SK-N-SH (cell line): ENCODE measurements at regions not wholly inside any gene's neighbourhood (a gene's known extent, or its start where the extent isn't known, plus 50 kb on each side); places are given as distances from the start of the nearest gene placed in this dataset.

Experiments used
- CTCF ChIA-PET: fragments of 300-600, 350-600 bp; formaldehyde crosslinking; extraction: SDS; loops from one replicate; lab custom pipeline; 2021; lab: Yijun Ruan, JAX
- POLR2A ChIA-PET: fragments of 350-600 bp; sonication (Branson Sonifier 250); formaldehyde crosslinking; extraction: SDS; loops from one replicate; lab custom pipeline; 2020; ENCODE audit warnings: antibody characterized with exemption, inconsistent platforms; lab: Yijun Ruan, JAX
- DNase-seq: peaks from one replicate; pipeline ENCODE4 v3.0.0; 2012
- H2AFZ ChIP-seq: fragments of 200-600 bp; sonication (generic); 2 replicates; pipeline ENCODE4 v1.8.1; 2016; ENCODE audit warnings: antibody characterized with exemption, mild to moderate bottlenecking, low read depth
- H3F3A ChIP-seq: fragments of 200-600 bp; sonication (generic); replicated peaks from 2 replicates; pipeline ENCODE3; 2016; ENCODE audit warnings: antibody characterized with exemption, mild to moderate bottlenecking; ENCODE audit not compliant: insufficient read depth
- H3K27ac ChIP-seq, 2 experiments: fragments of 200-500 bp in 1 of 2; fragments of 200-600 bp in 1 of 2; sonication (Bioruptor generic) in 1 of 2; sonication (generic), shearing (Covaris generic) in 1 of 2; 2 replicates each; pipeline versions ENCODE4 v1.5.1 to v1.6.1; 2014 to 2016; ENCODE audit warnings: low read depth in 2 of 2, inconsistent platforms in 1 of 2, low read length in 1 of 2, mild to moderate bottlenecking in 1 of 2, mixed read lengths in 1 of 2
- H3K27me3 ChIP-seq: fragments of 200-600 bp; sonication (generic), shearing (Covaris generic); 2 replicates; pipeline ENCODE4 v1.6.1; 2016; ENCODE audit warnings: mixed run types; ENCODE audit not compliant: insufficient read depth
- H3K36me3 ChIP-seq, 2 experiments: fragments of 200-500 bp in 1 of 2; fragments of 200-600 bp in 1 of 2; sonication (Bioruptor generic) in 1 of 2; sonication (generic) in 1 of 2; replicated peaks in 1 of 2; 2 replicates each; pipeline versions ENCODE3 to v1.5.1; 2014 to 2016; ENCODE audit warnings: low read length in 1 of 2, mild to moderate bottlenecking in 1 of 2; ENCODE audit not compliant: insufficient read depth in 2 of 2, control insufficient read depth in 1 of 2
- H3K4me1 ChIP-seq, 2 experiments: fragments of 200-500 bp in 1 of 2; fragments of 200-600 bp in 1 of 2; sonication (Bioruptor generic) in 1 of 2; sonication (generic), shearing (Covaris generic) in 1 of 2; 2 replicates each; pipeline versions ENCODE4 v1.5.1 to v1.6.1; 2014 to 2016; ENCODE audit warnings: low read depth in 1 of 2, low read length in 1 of 2, mixed run types in 1 of 2; ENCODE audit not compliant: insufficient read depth in 2 of 2, control insufficient read depth in 1 of 2
- H3K4me2 ChIP-seq: fragments of 200-600 bp; sonication (generic), shearing (Covaris generic); 2 replicates; pipeline ENCODE4 v1.6.1; 2017; ENCODE audit warnings: mixed run types
- H3K4me3 ChIP-seq, 2 experiments: fragments of 200-500 bp in 1 of 2; fragments of 200-600 bp in 1 of 2; sonication (Bioruptor generic) in 1 of 2; sonication (generic), shearing (Covaris generic) in 1 of 2; 2 replicates each; pipeline versions ENCODE4 v1.5.1 to v1.8.1; 2014 to 2016; ENCODE audit warnings: low read depth in 2 of 2, inconsistent platforms in 1 of 2, low read length in 1 of 2, mild to moderate bottlenecking in 1 of 2, mixed read lengths in 1 of 2, moderate library complexity in 1 of 2
- H3K79me2 ChIP-seq: fragments of 200-600 bp; sonication (generic); 2 replicates; pipeline ENCODE4 v1.8.1; 2017; ENCODE audit warnings: mild to moderate bottlenecking; ENCODE audit not compliant: insufficient read depth
- H3K9ac ChIP-seq: fragments of 200-600 bp; sonication (generic); 2 replicates; pipeline ENCODE4 v1.6.1; 2017; ENCODE audit warnings: mixed run types
- H3K9me2 ChIP-seq: fragments of 200-600 bp; sonication (generic); 2 replicates; pipeline ENCODE4 v1.6.1; 2017; ENCODE audit warnings: mixed run types
- H3K9me3 ChIP-seq: fragments of 200-600 bp; sonication (generic); 2 replicates; pipeline ENCODE4 v1.6.1; 2017; ENCODE audit warnings: mixed run types, mild to moderate bottlenecking, moderate library complexity
- H4K20me1 ChIP-seq: fragments of 200-600 bp; sonication (generic); 2 replicates; pipeline ENCODE4 v1.6.1; 2017; ENCODE audit warnings: mild to moderate bottlenecking, mixed run types; ENCODE audit not compliant: insufficient read depth
- EP300 ChIP-seq, 2 experiments: IDR thresholded peaks; 2 replicates each; pipeline versions ENCODE4 v1.4.0 to v1.6.1; 2012; ENCODE audit warnings: borderline replicate concordance in 1 of 2, low read depth in 1 of 2, low read length in 1 of 2
- EZH2phosphoT487 ChIP-seq: fragments of 200-600 bp; sonication (generic); IDR thresholded peaks from 2 replicates; pipeline ENCODE4 v1.6.1; 2017; ENCODE audit warnings: low read depth, mixed run types, mild to moderate bottlenecking, antibody characterized with exemption, moderate library complexity, borderline replicate concordance
- FOSL2 ChIP-seq: IDR thresholded peaks from 2 replicates; pipeline ENCODE4 v1.4.0; 2012; ENCODE audit warnings: low read depth, mild to moderate bottlenecking, moderate library complexity, borderline replicate concordance
- FOXJ3 ChIP-seq: sonication (generic); formaldehyde crosslinking; IDR thresholded peaks from 2 replicates; pipeline ENCODE4 v1.5.1; 2020; ENCODE audit warnings: mild to moderate bottlenecking, missing genetic modification reagents
- MEF2A ChIP-seq: IDR thresholded peaks from 2 replicates; pipeline ENCODE4 v1.4.0; 2012; ENCODE audit warnings: low read depth, borderline replicate concordance
- MXI1 ChIP-seq: IDR thresholded peaks from 2 replicates; pipeline ENCODE4 v1.6.1; 2012; ENCODE audit warnings: mild to moderate bottlenecking, low read depth, low read length, improper control_type of control experiment
- NRF1 ChIP-seq: IDR thresholded peaks from 2 replicates; pipeline ENCODE4 v1.6.1; 2012; ENCODE audit warnings: low read depth, mild to moderate bottlenecking, low read length
- RXRA ChIP-seq: IDR thresholded peaks from 2 replicates; pipeline ENCODE4 v1.4.0; 2012; ENCODE audit warnings: low read depth, mild to moderate bottlenecking, borderline replicate concordance
- SIN3A ChIP-seq: IDR thresholded peaks from 2 replicates; pipeline ENCODE4 v1.6.1; 2012; ENCODE audit warnings: low read depth, mild to moderate bottlenecking, low read length, moderate library complexity, borderline replicate concordance
- TCF12 ChIP-seq: IDR thresholded peaks from 2 replicates; pipeline ENCODE4 v1.4.0; 2012
- TEAD4 ChIP-seq: IDR thresholded peaks from 2 replicates; pipeline ENCODE4 v1.4.0; 2012; ENCODE audit warnings: mild to moderate bottlenecking, borderline replicate concordance; ENCODE audit not compliant: insufficient read depth
- WGBS: methylation state at CpG from one replicate; pipeline ENCODE4 v1.1.6; 2017; ENCODE audit warnings: low lambda C conversion rate; 5-methylcytosine and 5-hydroxymethylcytosine counted together
- TF ChIP-seq, protein P1 (sequence below): IDR thresholded peaks from 2 replicates; pipeline ENCODE4; 2012
- TF ChIP-seq, protein P2 (sequence below): fragments of 150-350 bp; IDR thresholded peaks from 2 replicates; pipeline ENCODE4 v1.6.1; 2016; ENCODE audit warnings: mild to moderate bottlenecking, low read depth, low read length
- TF ChIP-seq, protein P3 (sequence below): IDR thresholded peaks from 2 replicates; pipeline ENCODE4 v1.4.0; 2012; ENCODE audit warnings: low read depth, borderline replicate concordance

DNA sequence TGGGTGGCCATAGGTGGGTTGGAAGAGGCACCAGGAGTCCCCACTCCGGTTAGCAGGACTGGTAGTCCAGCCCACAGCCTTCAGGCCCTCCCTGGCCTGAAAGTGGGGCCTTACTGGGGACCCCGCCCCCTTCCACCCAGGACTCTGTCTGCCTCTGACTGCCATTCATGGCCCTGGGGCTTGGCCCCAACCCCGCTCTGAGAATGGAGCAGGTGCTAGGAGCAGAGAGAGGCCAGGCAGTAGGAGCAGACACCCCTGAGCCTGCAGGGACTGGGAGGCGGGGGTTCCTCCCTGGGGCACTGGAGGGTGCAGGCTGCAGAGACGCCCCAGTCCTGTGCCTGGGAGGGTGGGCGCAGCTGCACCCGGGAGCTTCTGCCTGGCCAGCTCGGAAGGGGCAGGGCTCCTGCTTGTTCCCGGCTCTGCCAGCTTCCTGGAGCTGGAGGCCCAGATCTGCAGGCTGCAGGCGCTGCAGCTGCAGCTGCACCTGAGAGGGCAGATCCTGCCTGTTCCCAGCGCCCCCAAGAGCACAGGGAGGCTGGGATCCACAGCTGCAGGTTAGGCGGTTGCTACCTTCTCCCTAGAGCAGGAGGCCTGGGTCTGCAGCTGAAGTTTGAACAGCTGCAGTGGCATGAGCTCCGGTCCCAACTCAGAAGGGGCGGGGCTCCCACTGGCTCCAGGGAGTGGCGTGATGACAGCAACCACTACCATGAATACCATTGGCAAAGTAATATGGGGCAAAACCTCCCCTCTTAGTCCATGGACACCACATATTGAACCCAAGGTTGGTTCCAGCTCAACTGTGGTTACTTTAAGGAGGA lies 194.7 kb downstream of the SQOR start:
- H3K9me3 ChIP-seq = no peaks in the 10 kb centered on the region; the same call in 1 of the 2 replicates
- H3K4me3 ChIP-seq = no peak overlapping the region
- H3K4me2 ChIP-seq = no peak overlapping the region
- no peak overlapping the region for H2AFZ ChIP-seq
- no peaks in the 10 kb centered on the region for H3K9me2 ChIP-seq
- no peaks in the 10 kb centered on the region for H3F3A ChIP-seq
- TF ChIP-seq EP300 (IDR thresholded peaks at IDR 0.05; ENCODE audit: borderline replicate concordance in 1 of 2, low read depth in 1 of 2, low read length in 1 of 2) (no peak), TEAD4 (no peak), MEF2A (no peak), TCF12 (no peak), RXRA (no peak), EZH2phosphoT487 (no peak), MXI1 (no peak), FOXJ3 (CRISPR knock-in tag) (no peak), NRF1 (no peak), SIN3A (no peak), FOSL2 (no peak)
- TF ChIP-seq, protein P1, sequence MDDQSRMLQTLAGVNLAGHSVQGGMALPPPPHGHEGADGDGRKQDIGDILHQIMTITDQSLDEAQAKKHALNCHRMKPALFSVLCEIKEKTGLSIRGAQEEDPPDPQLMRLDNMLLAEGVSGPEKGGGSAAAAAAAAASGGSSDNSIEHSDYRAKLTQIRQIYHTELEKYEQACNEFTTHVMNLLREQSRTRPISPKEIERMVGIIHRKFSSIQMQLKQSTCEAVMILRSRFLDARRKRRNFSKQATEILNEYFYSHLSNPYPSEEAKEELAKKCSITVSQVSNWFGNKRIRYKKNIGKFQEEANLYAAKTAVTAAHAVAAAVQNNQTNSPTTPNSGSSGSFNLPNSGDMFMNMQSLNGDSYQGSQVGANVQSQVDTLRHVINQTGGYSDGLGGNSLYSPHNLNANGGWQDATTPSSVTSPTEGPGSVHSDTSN = no peak
- TF ChIP-seq, protein P2, sequence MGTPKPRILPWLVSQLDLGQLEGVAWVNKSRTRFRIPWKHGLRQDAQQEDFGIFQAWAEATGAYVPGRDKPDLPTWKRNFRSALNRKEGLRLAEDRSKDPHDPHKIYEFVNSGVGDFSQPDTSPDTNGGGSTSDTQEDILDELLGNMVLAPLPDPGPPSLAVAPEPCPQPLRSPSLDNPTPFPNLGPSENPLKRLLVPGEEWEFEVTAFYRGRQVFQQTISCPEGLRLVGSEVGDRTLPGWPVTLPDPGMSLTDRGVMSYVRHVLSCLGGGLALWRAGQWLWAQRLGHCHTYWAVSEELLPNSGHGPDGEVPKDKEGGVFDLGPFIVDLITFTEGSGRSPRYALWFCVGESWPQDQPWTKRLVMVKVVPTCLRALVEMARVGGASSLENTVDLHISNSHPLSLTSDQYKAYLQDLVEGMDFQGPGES = no peak
- TF ChIP-seq, protein P3, sequence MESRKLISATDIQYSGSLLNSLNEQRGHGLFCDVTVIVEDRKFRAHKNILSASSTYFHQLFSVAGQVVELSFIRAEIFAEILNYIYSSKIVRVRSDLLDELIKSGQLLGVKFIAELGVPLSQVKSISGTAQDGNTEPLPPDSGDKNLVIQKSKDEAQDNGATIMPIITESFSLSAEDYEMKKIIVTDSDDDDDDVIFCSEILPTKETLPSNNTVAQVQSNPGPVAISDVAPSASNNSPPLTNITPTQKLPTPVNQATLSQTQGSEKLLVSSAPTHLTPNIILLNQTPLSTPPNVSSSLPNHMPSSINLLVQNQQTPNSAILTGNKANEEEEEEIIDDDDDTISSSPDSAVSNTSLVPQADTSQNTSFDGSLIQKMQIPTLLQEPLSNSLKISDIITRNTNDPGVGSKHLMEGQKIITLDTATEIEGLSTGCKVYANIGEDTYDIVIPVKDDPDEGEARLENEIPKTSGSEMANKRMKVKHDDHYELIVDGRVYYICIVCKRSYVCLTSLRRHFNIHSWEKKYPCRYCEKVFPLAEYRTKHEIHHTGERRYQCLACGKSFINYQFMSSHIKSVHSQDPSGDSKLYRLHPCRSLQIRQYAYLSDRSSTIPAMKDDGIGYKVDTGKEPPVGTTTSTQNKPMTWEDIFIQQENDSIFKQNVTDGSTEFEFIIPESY = no peak
- H3K9ac ChIP-seq = no peak overlapping the region
- no peaks in the 10 kb centered on the region for H3K79me2 ChIP-seq
- H3K36me3 ChIP-seq = no peaks in the 10 kb centered on the region
- ChIA-PET POLR2A (no interaction called here), CTCF (interaction anchor here (2.5 kb wide), 1 partner anchor 34 kb away, joined by 6 read pairs; no protein-coding TSS in a partner anchor)
- no peak overlapping the region for H3K27ac ChIP-seq
- H4K20me1 ChIP-seq = no peaks in the 10 kb centered on the region
- WGBS = 25% methylated on average over 7 of the region's 15 CpGs
- no peaks in the 10 kb centered on the region for H3K27me3 ChIP-seq
- peak; percentile 11 for DNase-seq
- H3K4me1 ChIP-seq = no peaks in the 10 kb centered on the region
